ENCODE measurements at regions not wholly inside any gene's neighbourhood (a gene's known extent, or its start where the extent isn't known, plus 50 kb on each side); places are given as distances from the start of the nearest gene placed in this dataset.
"Not testable (repeated sequence)": the region's sequence is repeated elsewhere in the genome, so short reads cannot be mapped to it uniquely, and the experiment has no call there.

- ATAC-seq = no peak
- no peak for DNase-seq
Measured at GRCh38 chr2:95685513-95685912, 93.7 kb downstream of the TRIM43 start.

GRCh38 chr2:95686056-95686825 is 94.4 kb downstream of the TRIM43 start:
- not testable (repeated sequence) for DNase-seq, ATAC-seq

GRCh38 chr2:95687852-95688251 is 96.1 kb downstream of the TRIM43 start:
- not testable (repeated sequence) for ATAC-seq

GRCh38 chr2:95691210-95691609 is 99.4 kb downstream of the TRIM43 start:
- ATAC-seq, DNase-seq: not testable (repeated sequence)

More at GRCh38 chr2:95687852-95688251, 96.1 kb downstream of the TRIM43 start:
- not testable (repeated sequence) for DNase-seq

- DNase-seq, ATAC-seq: not testable (repeated sequence)
Measured at GRCh38 chr2:95693071-95693846, 101.5 kb downstream of the TRIM43 start.

GRCh38 chr2:95695613-95696012 is 103.8 kb downstream of the TRIM43 start:
- no peak for DNase-seq
- no peak for ATAC-seq

- DNase-seq = no peak
- ATAC-seq = no peak
Measured at GRCh38 chr2:95698146-95698545, 106.3 kb downstream of the TRIM43 start.

GRCh38 chr2:95699201-95700184 is 107.7 kb downstream of the TRIM43 start:
- DNase-seq, ATAC-seq: not testable (repeated sequence)

GRCh38 chr2:95700519-95700918 is 108.7 kb downstream of the TRIM43 start:
- no peak for DNase-seq

GRCh38 chr2:95702471-95702870 is 110.7 kb downstream of the TRIM43 start:
- DNase-seq (no peak), ATAC-seq (no peak)

More at GRCh38 chr2:95700519-95700918, 108.7 kb downstream of the TRIM43 start:
- ATAC-seq = no peak

- DNase-seq = not testable (repeated sequence)
Measured at GRCh38 chr2:95707161-95707560, 115.4 kb downstream of the TRIM43 start.

GRCh38 chr2:95707837-95708236 is 116.0 kb downstream of the TRIM43 start:
- no peak for DNase-seq
- ATAC-seq = no peak

More at GRCh38 chr2:95707161-95707560, 115.4 kb downstream of the TRIM43 start:
- not testable (repeated sequence) for ATAC-seq

GRCh38 chr2:95709831-95710230 is 118.0 kb downstream of the TRIM43 start:
- ATAC-seq (no peak), DNase-seq (no peak)

GRCh38 chr2:95713470-95714177 is 121.8 kb downstream of the TRIM43 start:
- DNase-seq, ATAC-seq: not testable (repeated sequence)

- not testable (repeated sequence) for ATAC-seq, DNase-seq
Measured at GRCh38 chr2:95714398-95714797, 122.6 kb downstream of the TRIM43 start.

GRCh38 chr2:95719473-95720060 is 127.8 kb downstream of the TRIM43 start:
- DNase-seq (no peak), ATAC-seq (no peak)

- ATAC-seq (no peak), DNase-seq (no peak)
Measured at GRCh38 chr2:95721726-95722125, 129.9 kb downstream of the TRIM43 start.

GRCh38 chr2:95722131-95722697 is 130.4 kb downstream of the TRIM43 start:
- ATAC-seq = no peak
- DNase-seq = no peak

GRCh38 chr2:95723627-95724210 is 131.9 kb downstream of the TRIM43 start:
- ATAC-seq, DNase-seq: not testable (repeated sequence)

GRCh38 chr2:95725191-95725590 is 133.4 kb downstream of the TRIM43 start:
- not testable (repeated sequence) for DNase-seq, ATAC-seq
